Stimulated activated CD4-positive, alpha-beta T cell treated with anti-CD3 and anti-CD28 coated beads, Interleukin-15, amount 100 ng/mL, for 1 hour (primary cell): ENCODE measurements at regions not wholly inside any gene's neighbourhood (a gene's known extent, or its start where the extent isn't known, plus 50 kb on each side); places are given as distances from the start of the nearest gene placed in this dataset.

Source experiments
- DNase-seq, 2 donors: peaks; one replicate each; pipeline ENCODE4 v3.0.0-alpha.2; 2020; ENCODE audit warnings: low read depth in 1 of 2, low spot score in 1 of 2

- DNase-seq, result no peak
These were observed 57.5 kb upstream of the MEF2A start for GRCh38 chr15:99508311-99508645.

GRCh38 chr15:99508852-99509251, 56.9 kb upstream of the MEF2A start:
- no peak for DNase-seq

GRCh38 chr15:99509686-99510461, 55.9 kb upstream of the MEF2A start:
- DNase-seq, result no peak

- no peak for DNase-seq
These were observed 54.3 kb upstream of the MEF2A start for GRCh38 chr15:99511531-99511865.

GRCh38 chr15:99511866-99512661, 53.7 kb upstream of the MEF2A start:
- no peak for DNase-seq

DNA sequence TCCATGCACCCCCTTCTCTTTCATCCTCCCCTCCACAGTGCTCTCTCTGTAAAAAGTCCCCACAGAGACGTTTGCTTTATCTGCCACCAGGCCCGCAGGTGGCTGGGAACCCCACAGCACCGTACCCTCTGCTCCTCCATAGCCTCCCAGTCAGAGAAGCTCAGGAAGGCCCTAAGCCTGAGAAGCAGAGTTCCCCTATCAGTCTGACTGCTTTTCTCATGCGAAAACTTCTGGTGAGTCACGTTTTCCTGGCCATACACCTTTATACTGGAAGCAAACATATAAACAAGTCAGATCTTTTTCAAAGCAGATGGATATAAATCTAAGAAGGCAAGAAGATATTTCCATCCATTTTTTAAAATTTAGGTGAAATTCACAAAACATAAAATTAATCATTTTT, 51.5 kb upstream of the MEF2A start:
- no peak for DNase-seq
